Endothelial cell of umbilical vein (primary cell): ENCODE measurements at regions not wholly inside any gene's neighbourhood (a gene's known extent, or its start where the extent isn't known, plus 50 kb on each side); places are given as distances from the start of the nearest gene placed in this dataset.

Experiments used
- BruUV-seq: library from RNA; stranded (reverse); fragments of 400-500 nt; replicated peaks from 2 replicates; lab custom pipeline; 2021; lab: Mats Ljungman, UMichigan
- CTCF ChIA-PET: fragments of 300-600, 350-600 bp; sonication (Branson Sonifier 250); formaldehyde crosslinking; loops from one replicate; lab custom pipeline; 2021; ENCODE audit warnings: antibody characterized with exemption, inconsistent platforms; lab: Charles Lee
- POLR2A ChIA-PET: fragments of 300-600, 350-600 bp; sonication (Branson Sonifier 250); formaldehyde crosslinking; loops from one replicate; lab custom pipeline; 2021; ENCODE audit warnings: antibody characterized with exemption, inconsistent platforms; lab: Charles Lee
- DNase-seq: peaks from one replicate; pipeline ENCODE4 v3.0.0-alpha.2; 2011; ENCODE audit warnings: low read depth, low spot score
- FAIRE-seq: peaks from 2 replicates; lab custom pipeline; 2011; peaks lifted over from hg19 to GRCh38; lab: Jason Lieb, UNC
- H2AFZ ChIP-seq: 2 replicates; pipeline ENCODE4 v1.6.0; 2012; ENCODE audit warnings: low read depth, low read length, control low read depth, inconsistent platforms
- H3K27ac ChIP-seq: 2 replicates; pipeline ENCODE4 v1.5.1; 2011; ENCODE audit warnings: low read depth, mild to moderate bottlenecking, control low read depth, low read length, moderate library complexity; ENCODE audit not compliant: insufficient read depth
- H3K27me3 ChIP-seq, 2 experiments: 2 replicates each; pipeline versions ENCODE4 v1.6.0 to v1.6.1; 2011; ENCODE audit warnings: low read length in 2 of 2, mixed read lengths in 1 of 2; ENCODE audit not compliant: control insufficient read depth in 2 of 2, insufficient read depth in 2 of 2
- H3K36me3 ChIP-seq, 2 experiments: 2 replicates in 1 of 2; 3 replicates in 1 of 2; pipeline ENCODE4 v1.5.1; 2011; ENCODE audit warnings: low read length in 2 of 2, mild to moderate bottlenecking in 1 of 2, moderate library complexity in 1 of 2; ENCODE audit not compliant: control insufficient read depth in 2 of 2, insufficient read depth in 2 of 2; ENCODE audit errors: extremely low read depth in 1 of 2
- H3K4me1 ChIP-seq: 3 replicates; pipeline ENCODE4 v1.5.1; 2011; ENCODE audit warnings: mild to moderate bottlenecking, low read length; ENCODE audit not compliant: control insufficient read depth, insufficient read depth; ENCODE audit errors: extremely low read depth
- H3K4me2 ChIP-seq: 2 replicates; pipeline ENCODE4 v1.6.1; 2011; ENCODE audit warnings: low read length, control low read depth, mixed read lengths; ENCODE audit not compliant: insufficient read depth
- H3K4me3 ChIP-seq, 3 experiments: fragments of 200-600 bp in 1 of 3; sonication (generic), shearing (Covaris generic) in 1 of 3; replicated peaks in 1 of 3; 2 replicates each; pipeline ENCODE4 v1.5.1; 2011 to 2016; ENCODE audit warnings: control low read depth in 3 of 3, low read length in 3 of 3, mild to moderate bottlenecking in 2 of 3, inconsistent platforms in 1 of 3, low read depth in 1 of 3, moderate library complexity in 1 of 3; ENCODE audit not compliant: insufficient read depth in 1 of 3
- H3K79me2 ChIP-seq: 2 replicates; pipeline ENCODE4 v1.6.0; 2012; ENCODE audit warnings: low read length, inconsistent platforms; ENCODE audit not compliant: control insufficient read depth, insufficient read depth
- H3K9ac ChIP-seq: replicated peaks from 2 replicates; pipeline ENCODE3; 2011; ENCODE audit warnings: low read length, control low read depth; ENCODE audit not compliant: insufficient read depth; ENCODE audit errors: extremely low read depth
- H3K9me1 ChIP-seq: replicated peaks from 3 replicates; pipeline ENCODE4 v1.6.0; 2011; ENCODE audit warnings: mild to moderate bottlenecking, low read length; ENCODE audit not compliant: control insufficient read depth, insufficient read depth; ENCODE audit errors: extremely low read depth
- H3K9me3 ChIP-seq: replicated peaks from 2 replicates; pipeline ENCODE4 v1.5.1; 2012; ENCODE audit warnings: low read length, inconsistent platforms; ENCODE audit not compliant: control insufficient read depth, insufficient read depth
- H4K20me1 ChIP-seq: replicated peaks from 2 replicates; pipeline ENCODE3; 2011; ENCODE audit warnings: mild to moderate bottlenecking, low read length; ENCODE audit not compliant: control insufficient read depth, insufficient read depth; ENCODE audit errors: extremely low read depth
- CTCF ChIP-seq, 2 donors: IDR thresholded peaks; 1 replicate in 1 of 2; 2 replicates in 1 of 2; pipeline ENCODE4 v1.5.1; 2011; ENCODE audit warnings: low read length in 2 of 2, mild to moderate bottlenecking in 2 of 2, moderate library complexity in 2 of 2, control low read depth in 1 of 2, inconsistent platforms in 1 of 2, low read depth in 1 of 2; ENCODE audit not compliant: insufficient read depth in 1 of 2; ENCODE audit errors: extremely low read depth in 1 of 2
- EZH2 ChIP-seq: IDR thresholded peaks from 2 replicates; pipeline ENCODE4 v1.6.1; 2012; ENCODE audit warnings: borderline replicate concordance, low read depth, mild to moderate bottlenecking, moderate library complexity, low read length, inconsistent platforms; ENCODE audit not compliant: severe bottlenecking
- FOS ChIP-seq: IDR thresholded peaks from 2 replicates; pipeline ENCODE4 v1.6.1; 2011; ENCODE audit warnings: mild to moderate bottlenecking, low read length, moderate library complexity, borderline replicate concordance; ENCODE audit not compliant: insufficient read depth
- GATA2 ChIP-seq: IDR thresholded peaks from 2 replicates; pipeline ENCODE4 v1.7.0; 2011; ENCODE audit warnings: low read depth, mild to moderate bottlenecking, moderate library complexity, mixed read lengths, low read length; ENCODE audit not compliant: insufficient read length, insufficient read depth
- JUN ChIP-seq: IDR thresholded peaks from 2 replicates; pipeline ENCODE4 v1.6.1; 2011; ENCODE audit warnings: borderline replicate concordance, low read depth; ENCODE audit not compliant: insufficient read length, insufficient read depth
- MYC ChIP-seq: IDR thresholded peaks from one replicate; pipeline ENCODE4 v1.6.1; 2011; ENCODE audit warnings: mild to moderate bottlenecking, low read depth, low read length
- POLR2A ChIP-seq: IDR thresholded peaks from 2 replicates; pipeline ENCODE4 v1.6.1; 2012; ENCODE audit warnings: low read depth, mild to moderate bottlenecking, control low read depth, low read length
- dilution Hi-C: fragments of 300-500 bp; cut with MboI; formaldehyde crosslinking; loops from one replicate; pipeline ENCODE4 v1.15.0; 2019; ENCODE audit warnings: low sequenced_read_pairs; ENCODE audit not compliant: extremely low pct_ligation_motif_present
- intact Hi-C: fragments of 100-400 bp; cut with micrococcal nuclease; formaldehyde crosslinking; loops from one replicate; pipeline ENCODE4 v1.10.0; 2022

- H3K27ac ChIP-seq = no peak overlapping the region
- no peaks in the 10 kb centered on the region for H3K27me3 ChIP-seq
- H3K4me3 ChIP-seq = no peak overlapping the region
- H4K20me1 ChIP-seq = no peaks in the 10 kb centered on the region
- no peak overlapping the region for H3K9ac ChIP-seq
- no peaks in the 10 kb centered on the region for H3K9me3 ChIP-seq
- H3K79me2 ChIP-seq = no peaks in the 10 kb centered on the region
- no peak for FAIRE-seq
- intact Hi-C loops = no loop called here
- CTCF ChIA-PET = no interaction called here
- DNase-seq = no peak
- no peak for TF ChIP-seq GATA2
- TF ChIP-seq CTCF (IDR thresholded peaks at IDR 0.05; ENCODE audit: extremely low read depth in 1 of 2, insufficient read depth in 1 of 2, low read depth in 1 of 2, low read length in 2 of 2) = no peak
- TF ChIP-seq POLR2A = no peak
- no peak for TF ChIP-seq EZH2
- no peak for TF ChIP-seq FOS
- no peak for TF ChIP-seq JUN
- no peaks in the 10 kb centered on the region for H3K36me3 ChIP-seq
- POLR2A ChIA-PET = no interaction called here
- BruUV-seq = no TSS peak
- H3K4me2 ChIP-seq = no peak overlapping the region
- H2AFZ ChIP-seq = no peak overlapping the region
- dilution Hi-C loops = no loop called here
- no peaks in the 10 kb centered on the region for H3K4me1 ChIP-seq
- H3K9me1 ChIP-seq = no peaks in the 10 kb centered on the region
Measured at GRCh38 chr7:84513061-84513460, 318.5 kb upstream of the SEMA3A start.

GRCh38 chr7:84512055-84512454, 317.5 kb upstream of the SEMA3A start:
- no TSS peak for BruUV-seq
- H2AFZ ChIP-seq = no peak overlapping the region
- dilution Hi-C loops (no loop called here), intact Hi-C loops (no loop called here)
- H3K9me1 ChIP-seq = no peaks in the 10 kb centered on the region
- no peak for DNase-seq
- no peak overlapping the region for H3K27ac ChIP-seq
- ChIA-PET POLR2A (no interaction called here), CTCF (no interaction called here)
- H3K36me3 ChIP-seq = no peaks in the 10 kb centered on the region
- H4K20me1 ChIP-seq = no peaks in the 10 kb centered on the region
- no peak for FAIRE-seq
- H3K4me2 ChIP-seq = no peak overlapping the region
- no peak overlapping the region for H3K4me3 ChIP-seq
- H3K9ac ChIP-seq = no peak overlapping the region
- no peak for TF ChIP-seq MYC
- H3K27me3 ChIP-seq = no peaks in the 10 kb centered on the region
- no peaks in the 10 kb centered on the region for H3K4me1 ChIP-seq
- H3K9me3 ChIP-seq = no peaks in the 10 kb centered on the region
- H3K79me2 ChIP-seq = no peaks in the 10 kb centered on the region
